ENCODE measurements at regions not wholly inside any gene's neighbourhood (a gene's known extent, or its start where the extent isn't known, plus 50 kb on each side); places are given as distances from the start of the nearest gene placed in this dataset.
"Not testable (repeated sequence)": the region's sequence is repeated elsewhere in the genome, so short reads cannot be mapped to it uniquely, and the experiment has no call there.

GRCh38 chr2:129799036-129799958, 180.2 kb upstream of the RAB6C start:
- no peak for DNase-seq

- no peak for DNase-seq
Measured at GRCh38 chr2:129800285-129800684, 179.2 kb upstream of the RAB6C start.

GRCh38 chr2:129800686-129801085, 178.8 kb upstream of the RAB6C start:
- DNase-seq = no peak

- DNase-seq = no peak
Measured at GRCh38 chr2:129801575-129801974, 177.9 kb upstream of the RAB6C start.

DNA sequence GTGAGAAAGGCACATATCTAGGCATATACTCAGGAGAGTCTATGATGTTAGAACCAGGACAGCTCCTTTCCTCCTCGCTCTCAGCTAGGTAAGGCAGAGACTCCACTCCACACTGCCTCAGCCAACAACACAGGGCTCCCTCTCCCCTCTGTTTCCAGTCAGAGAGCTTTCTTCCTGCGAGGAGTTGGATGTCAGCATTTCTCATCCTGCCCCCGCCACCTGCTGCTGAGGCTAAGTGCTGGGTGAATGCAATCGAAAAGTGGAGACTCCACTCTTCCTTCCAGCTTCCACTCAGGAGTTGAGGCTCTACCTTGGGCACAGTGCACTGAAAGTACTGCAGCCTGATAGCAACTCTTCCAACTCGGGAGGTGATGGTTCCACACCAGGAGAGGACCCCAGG, 177.2 kb upstream of the RAB6C start:
- DNase-seq = no peak

DNA sequence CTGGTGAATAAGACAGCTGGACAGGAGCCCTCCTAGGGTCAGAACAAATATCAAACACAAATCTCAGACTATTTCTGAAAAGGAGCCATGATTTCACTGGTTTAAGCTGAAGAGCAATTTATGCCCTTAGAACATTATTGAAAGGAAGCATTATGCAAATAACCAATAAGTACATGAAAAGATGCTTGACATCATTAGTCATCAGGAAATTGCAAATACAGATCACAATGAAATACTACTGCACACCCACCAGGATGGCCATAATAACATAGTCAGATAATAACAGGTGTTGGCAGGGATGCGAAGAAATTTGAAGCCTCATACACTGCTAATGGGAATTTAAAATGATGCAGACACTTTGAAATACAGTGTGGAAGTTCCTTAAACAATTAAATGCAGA, 176.4 kb upstream of the RAB6C start:
- DNase-seq = no peak

- DNase-seq = no peak
Measured at GRCh38 chr2:129803871-129804270, 175.6 kb upstream of the RAB6C start.

- no peak for DNase-seq
Measured at GRCh38 chr2:129805899-129806298, 173.6 kb upstream of the RAB6C start.

DNA sequence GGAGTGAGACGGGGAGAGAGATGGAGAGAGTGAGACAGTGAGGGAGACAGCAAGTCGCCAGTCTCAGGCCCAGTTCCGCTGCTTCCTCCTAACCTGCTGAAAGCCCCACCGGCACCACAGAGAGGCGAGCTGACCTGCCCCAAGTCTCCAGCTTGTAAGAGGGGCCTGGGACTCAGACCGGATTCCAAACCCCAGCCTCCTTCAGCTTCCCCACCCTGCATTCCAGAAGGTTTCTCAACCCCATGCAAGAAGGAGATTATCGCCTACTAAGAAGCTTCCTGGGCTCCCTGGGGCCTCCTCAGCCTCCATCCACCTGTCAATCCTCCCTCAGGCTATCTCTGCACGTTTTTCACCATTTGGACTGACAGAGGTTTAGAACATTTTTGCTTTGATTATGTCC, 173.1 kb upstream of the RAB6C start:
- no peak for DNase-seq

DNA sequence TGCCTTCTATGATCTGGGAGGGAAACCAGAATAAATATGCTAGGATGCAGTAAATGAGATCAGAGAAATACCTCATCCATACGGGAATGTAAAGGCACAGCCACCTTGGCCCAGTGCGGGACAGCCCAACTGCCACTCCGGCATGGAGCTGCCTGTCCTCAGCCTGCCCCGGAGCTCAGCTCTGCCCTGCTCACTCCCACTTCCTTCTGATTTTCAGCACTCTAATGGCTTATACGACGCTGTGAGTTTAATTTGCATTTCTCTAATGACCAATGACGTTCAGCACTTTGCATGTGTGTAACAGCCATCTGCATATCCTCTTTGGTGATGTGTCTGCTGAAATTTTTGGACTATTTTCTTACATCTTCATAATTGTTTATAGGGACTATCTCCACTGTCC, 172.5 kb upstream of the RAB6C start:
- DNase-seq = no peak

DNA sequence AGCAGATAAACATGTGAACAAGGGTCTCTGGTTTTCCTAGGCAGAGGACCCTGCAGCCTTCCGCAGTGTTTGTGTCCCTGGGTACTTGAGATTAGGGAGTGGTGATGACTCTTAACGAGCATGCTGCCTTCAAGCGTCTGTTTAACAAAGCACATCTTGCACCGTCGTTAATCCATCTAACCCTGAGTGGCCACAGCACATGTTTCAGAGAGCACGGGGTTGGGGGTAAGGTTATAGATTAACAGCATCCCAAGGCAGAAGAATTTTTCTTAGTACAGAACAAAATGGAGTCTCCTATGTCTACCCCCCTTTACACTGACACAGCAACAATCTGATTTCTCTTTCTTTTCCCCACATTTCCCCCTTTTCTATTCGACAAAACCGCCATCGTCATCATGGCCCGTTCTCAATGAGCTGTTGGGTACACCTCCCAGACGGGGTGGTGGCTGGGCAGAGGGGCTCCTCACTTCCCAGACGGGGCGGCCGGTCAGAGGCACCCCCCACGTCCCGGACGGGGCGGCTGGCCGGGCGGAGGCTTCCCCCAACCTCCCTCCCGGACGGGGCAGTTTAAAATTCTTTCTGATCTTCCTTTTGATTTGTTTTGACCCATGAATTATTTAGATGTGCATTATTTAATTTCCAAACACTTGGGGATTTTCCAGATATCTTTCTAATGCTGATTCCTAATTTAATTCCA, 171.7 kb upstream of the RAB6C start:
- DNase-seq = not testable (repeated sequence)

- no peak for DNase-seq
Measured at GRCh38 chr2:129810521-129810920, 168.9 kb upstream of the RAB6C start.

- no peak for DNase-seq
Measured at GRCh38 chr2:129812071-129812470, 167.4 kb upstream of the RAB6C start.

DNA sequence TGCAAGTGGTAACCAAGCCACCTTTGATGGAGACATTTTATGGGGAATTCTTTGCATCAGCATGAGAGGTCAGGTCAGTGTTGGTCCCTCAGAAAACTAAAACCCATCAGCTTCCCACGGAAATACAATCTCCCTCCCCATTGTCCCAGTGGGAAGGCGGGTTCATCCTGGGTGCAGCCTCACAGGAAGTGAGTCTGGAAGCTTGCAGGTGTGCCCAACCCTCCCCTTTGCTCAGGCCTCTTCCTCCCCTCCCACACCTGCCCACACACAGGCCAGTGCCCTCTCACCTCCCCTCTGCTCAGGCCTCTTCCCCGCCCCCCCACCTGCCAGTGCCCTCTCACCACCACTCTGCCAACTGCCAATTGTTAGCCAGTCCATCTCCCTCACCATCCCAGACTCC, 166.8 kb upstream of the RAB6C start:
- DNase-seq = no peak

DNA sequence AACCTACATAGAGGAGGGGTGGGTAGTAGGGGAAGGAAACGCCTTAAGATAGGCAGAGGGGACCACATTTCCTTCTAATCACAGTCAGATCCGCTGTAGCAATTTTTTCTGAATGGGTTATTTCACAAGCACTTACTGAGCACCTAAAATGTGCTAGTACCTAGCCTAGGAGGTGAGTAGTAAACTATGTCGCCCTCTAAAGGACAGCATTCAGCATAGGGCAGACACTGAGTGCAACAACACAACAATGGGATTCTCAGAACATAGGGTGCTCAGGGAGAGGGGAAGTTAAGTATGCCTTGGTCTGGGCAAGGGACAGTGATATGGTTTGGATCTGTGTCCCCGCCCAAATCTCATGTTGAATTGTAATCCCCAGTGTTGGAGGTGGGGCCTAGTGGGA, 166.1 kb upstream of the RAB6C start:
- DNase-seq = no peak

DNA sequence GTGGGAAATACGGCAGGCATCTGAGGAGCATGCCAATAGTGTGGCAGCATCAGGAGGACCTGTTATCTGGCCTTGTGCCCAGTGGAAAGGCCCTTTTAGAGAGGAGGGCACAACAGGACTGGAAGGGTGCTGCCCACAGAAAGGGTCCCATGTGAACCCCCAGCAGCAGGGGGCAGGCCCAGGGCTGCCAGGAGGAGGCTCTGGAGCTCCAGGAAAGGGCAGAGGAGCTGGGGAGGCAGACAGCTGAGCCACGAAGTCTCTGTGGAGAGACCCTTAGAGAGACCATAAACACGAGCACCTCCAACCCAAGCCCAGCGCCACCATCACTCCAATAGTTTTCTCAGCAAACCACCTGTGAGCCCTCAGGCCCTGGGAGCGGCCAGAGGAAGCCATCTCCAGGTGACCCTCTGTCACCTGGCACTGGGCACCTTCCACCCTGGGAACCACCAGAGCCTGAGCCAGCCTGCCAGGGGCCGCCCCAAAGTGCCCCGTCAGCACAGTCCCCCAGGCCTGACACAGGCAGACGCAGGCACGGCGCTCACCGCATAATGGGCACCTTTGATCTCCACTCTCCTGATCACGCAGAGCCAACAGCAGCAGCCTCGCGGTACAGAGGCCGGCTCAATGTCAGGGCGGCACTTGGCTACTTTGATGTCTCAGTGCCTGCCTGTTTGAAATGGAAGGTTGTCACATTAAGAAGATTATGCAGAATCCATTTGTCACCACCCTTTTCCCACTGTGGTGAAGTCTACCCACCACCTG, 162.5 kb upstream of the RAB6C start:
- DNase-seq = no peak

- no peak for DNase-seq
Measured at GRCh38 chr2:129819855-129820254, 159.6 kb upstream of the RAB6C start.

GRCh38 chr2:129820908-129821307, 158.6 kb upstream of the RAB6C start:
- no peak for DNase-seq

DNA sequence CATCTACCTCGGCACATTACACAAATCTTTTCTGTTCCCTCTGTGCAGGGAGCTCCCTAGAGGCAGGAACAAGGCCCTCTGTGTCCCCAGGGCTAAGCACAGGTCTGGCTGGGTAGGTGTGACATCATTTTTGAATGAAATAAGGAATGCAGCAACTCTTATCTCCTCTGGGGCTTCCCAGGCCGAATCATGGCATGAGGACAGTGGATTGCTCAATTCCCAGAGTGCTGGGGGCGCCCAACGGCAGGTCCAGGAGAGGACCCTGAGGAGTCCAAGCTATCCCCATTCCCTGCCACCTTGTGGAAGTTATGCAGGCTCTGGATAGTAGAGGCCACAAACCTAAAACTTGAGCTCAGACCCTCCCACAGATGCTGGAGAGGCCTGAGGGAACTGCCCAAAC, 158.0 kb upstream of the RAB6C start:
- no peak for DNase-seq

DNA sequence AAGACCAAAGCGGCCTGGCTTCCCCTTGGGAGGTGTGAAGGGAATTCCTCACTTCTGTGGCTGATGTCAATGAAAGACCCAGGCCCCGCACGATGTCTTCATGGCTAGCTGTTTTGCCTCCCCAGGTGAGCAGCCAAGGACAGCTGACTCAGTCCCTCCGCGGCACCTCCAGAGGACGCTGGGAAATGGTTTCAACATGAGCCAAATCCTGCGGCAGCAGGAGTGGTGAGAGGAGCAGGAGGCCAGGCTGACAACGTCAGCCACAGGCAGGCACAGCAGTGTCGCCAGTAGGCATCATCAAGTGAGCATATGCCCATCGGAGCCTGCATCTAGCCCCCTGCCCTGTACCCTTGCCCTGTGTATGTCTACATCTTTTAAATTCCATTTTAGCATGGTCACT, 156.4 kb upstream of the RAB6C start:
- no peak for DNase-seq

- DNase-seq = no peak
Measured at GRCh38 chr2:129827311-129828090, 152.0 kb upstream of the RAB6C start.

DNA sequence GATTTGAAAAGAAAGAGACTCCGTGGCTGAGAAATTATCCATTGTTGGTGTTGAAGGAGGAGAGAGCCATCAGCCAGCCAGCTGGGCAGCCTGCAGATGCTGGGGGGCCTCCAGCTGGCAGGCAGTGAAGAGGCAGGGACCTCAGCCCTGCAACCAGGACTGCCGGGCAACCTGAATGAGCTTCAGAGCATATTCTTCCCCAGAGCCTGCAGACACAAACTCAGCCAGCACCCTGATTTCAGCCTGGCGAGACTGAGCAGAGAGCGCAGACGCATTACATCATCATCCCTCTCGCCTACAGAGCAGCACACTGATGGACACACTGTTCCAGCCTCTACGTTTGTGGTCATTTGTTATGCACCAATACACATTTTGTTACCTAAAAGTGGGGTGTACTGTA, 150.7 kb upstream of the RAB6C start:
- no peak for DNase-seq

Measured in left kidney (tissue), 1 donor.